Upper lobe of left lung (tissue), 6 donors: ENCODE measurements at regions not wholly inside any gene's neighbourhood (a gene's known extent, or its start where the extent isn't known, plus 50 kb on each side); places are given as distances from the start of the nearest gene placed in this dataset.

Source experiments
- ATAC-seq, 2 donors: fragments of 200-7000 bp; cut with Tn5 transposase; one replicate each; pipeline ENCODE4 v1.9.1; 2022; ENCODE audit warnings: mild to moderate bottlenecking in 2 of 2, moderate library complexity in 2 of 2; ENCODE audit not compliant: low FRiP score in 2 of 2
- DNase-seq, 2 donors: peaks; one replicate each; pipeline ENCODE4 v3.0.0-alpha.2; 2019 to 2020
- H3K27ac ChIP-seq, 4 donors: fragments of 200-600 bp; sonication (generic); one replicate each; pipeline ENCODE4 v1.5.1; 2016 to 2019
- H3K27me3 ChIP-seq, 4 donors: fragments of 200-600 bp; sonication (generic); one replicate each; pipeline ENCODE4 v1.5.1; 2017 to 2019
- H3K36me3 ChIP-seq, 4 donors: fragments of 200-600 bp; sonication (generic); one replicate each; pipeline ENCODE4 v1.5.1; 2016 to 2019
- H3K4me1 ChIP-seq, 4 donors: fragments of 200-600 bp; sonication (generic); one replicate each; pipeline ENCODE4 v1.5.1; 2018 to 2019
- H3K4me3 ChIP-seq, 4 donors: fragments of 200-600 bp; sonication (generic); one replicate each; pipeline ENCODE4 v1.5.1; 2017 to 2019; ENCODE audit warnings: mild to moderate bottlenecking in 2 of 4, moderate library complexity in 1 of 4
- H3K9me3 ChIP-seq, 4 donors: fragments of 200-600 bp; sonication (generic); one replicate each; pipeline ENCODE4 v1.5.1; 2018 to 2019
- CTCF ChIP-seq, 6 experiments: fragments of 450-650 bp in 4 of 6; fragments of 200-600 bp in 2 of 6; sonication (generic) in 2 of 6; IDR thresholded peaks; one replicate each; pipeline ENCODE4 v1.5.1; 2016 to 2019; ENCODE audit warnings: antibody characterized with exemption in 6 of 6
- EP300 ChIP-seq, 4 donors: sonication (generic); formaldehyde crosslinking; IDR thresholded peaks; one replicate each; pipeline ENCODE4 v1.5.1; 2017; ENCODE audit warnings: antibody characterized with exemption in 4 of 4, control low read depth in 2 of 4
- POLR2A ChIP-seq, 4 donors: fragments of 450-650 bp; IDR thresholded peaks; one replicate each; pipeline ENCODE4 v1.5.1; 2016 to 2017; ENCODE audit warnings: antibody characterized with exemption in 4 of 4, mild to moderate bottlenecking in 2 of 4
- POLR2AphosphoS5 ChIP-seq, 2 donors: sonication (generic); formaldehyde crosslinking; IDR thresholded peaks; one replicate each; pipeline ENCODE4 v1.5.1; 2017; ENCODE audit warnings: antibody characterized with exemption in 2 of 2
- WGBS, 2 donors: methylation state at CpG; one replicate each; pipeline ENCODE4 v1.1.5; 2017 to 2018; 5-methylcytosine and 5-hydroxymethylcytosine counted together
- donor health status: DM: no; HTN: no; CAD: no; lungs with moderate emphysema.
- donor health status: DM: no; HTN: yes; CAD: no; lungs with severe emphysema.

GRCh38 chr2:65626831-65627230 lies 194.4 kb upstream of the SPRED2 start:
- Histone ChIP-seq H3K36me3 (no peaks in the 10 kb centered on the region), H3K4me3 (no peak overlapping the region), H3K4me1 (no peaks in the 10 kb centered on the region), H3K9me3 (peaks cover 0 to 2% (median 0%) of the 10 kb centered on the region in 4 donors), H3K27me3 (no peaks in the 10 kb centered on the region), H3K27ac (no peak overlapping the region)
- TF ChIP-seq CTCF (IDR thresholded peaks at IDR 0.05) (no peak), POLR2AphosphoS5 (IDR thresholded peaks at IDR 0.05) (no peak), EP300 (IDR thresholded peaks at IDR 0.05) (no peak), POLR2A (IDR thresholded peaks at IDR 0.05) (no peak)
- ATAC-seq (no peak), DNase-seq (no peak)

DNA sequence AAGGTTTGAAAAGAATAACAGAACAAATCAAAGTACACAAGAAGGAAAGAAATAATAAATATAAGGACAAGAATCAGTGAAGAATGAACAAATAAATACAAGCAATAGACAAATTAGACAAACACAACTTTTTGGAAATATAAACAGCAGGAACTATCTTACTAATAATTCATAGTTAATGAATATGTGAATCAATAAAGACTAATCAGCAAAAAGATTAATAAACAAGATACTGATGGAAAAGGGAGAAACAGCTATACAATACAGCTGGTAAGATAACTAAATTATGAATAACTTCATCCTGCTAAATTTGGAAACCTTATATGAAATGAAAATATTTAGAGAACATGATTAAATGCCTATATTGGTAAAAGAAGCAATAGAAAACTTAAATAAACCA lies 193.6 kb upstream of the SPRED2 start:
- H3K4me1 ChIP-seq: no peaks in the 10 kb centered on the region
- ATAC-seq (no peak), DNase-seq (no peak)
- no peaks in the 10 kb centered on the region for H3K27me3 ChIP-seq
- no peak overlapping the region for H3K27ac ChIP-seq
- no peak for TF ChIP-seq POLR2A (IDR thresholded peaks at IDR 0.05)
- TF ChIP-seq EP300 (IDR thresholded peaks at IDR 0.05): no peak
- no peak for TF ChIP-seq POLR2AphosphoS5 (IDR thresholded peaks at IDR 0.05)
- TF ChIP-seq CTCF (IDR thresholded peaks at IDR 0.05): no peak
- peaks cover 0 to 2% (median 0%) of the 10 kb centered on the region in 4 donors for H3K9me3 ChIP-seq
- H3K36me3 ChIP-seq: no peaks in the 10 kb centered on the region
- no peak overlapping the region for H3K4me3 ChIP-seq

- 88 to 90% methylated on average over 4 of the region's 4 CpGs for WGBS, 2 donors
- H3K4me1 ChIP-seq: no peaks in the 10 kb centered on the region
- no peaks in the 10 kb centered on the region for H3K27me3 ChIP-seq
- TF ChIP-seq CTCF (IDR thresholded peaks at IDR 0.05) (no peak), EP300 (IDR thresholded peaks at IDR 0.05) (no peak), POLR2A (IDR thresholded peaks at IDR 0.05) (no peak), POLR2AphosphoS5 (IDR thresholded peaks at IDR 0.05) (no peak)
- DNase-seq: no peak
- no peak overlapping the region for H3K27ac ChIP-seq
- peaks cover 0 to under 1% (median 0%) of the 10 kb centered on the region in 4 donors for H3K9me3 ChIP-seq
- no peak for ATAC-seq
- H3K4me3 ChIP-seq: no peak overlapping the region
- no peaks in the 10 kb centered on the region for H3K36me3 ChIP-seq
Measured at GRCh38 chr2:65622951-65623535, 190.6 kb upstream of the SPRED2 start.

GRCh38 chr2:65622499-65622898 lies 190.1 kb upstream of the SPRED2 start:
- WGBS, 2 donors: 47 to 56% methylated on average over 1 of the region's 1 CpG
- H3K27ac ChIP-seq: no peak overlapping the region
- H3K9me3 ChIP-seq: no peaks in the 10 kb centered on the region
- ATAC-seq (no peak), DNase-seq (no peak)
- H3K36me3 ChIP-seq: no peaks in the 10 kb centered on the region
- no peak for TF ChIP-seq CTCF (IDR thresholded peaks at IDR 0.05)
- TF ChIP-seq POLR2A (IDR thresholded peaks at IDR 0.05): no peak
- TF ChIP-seq POLR2AphosphoS5 (IDR thresholded peaks at IDR 0.05): no peak
- TF ChIP-seq EP300 (IDR thresholded peaks at IDR 0.05): no peak
- no peaks in the 10 kb centered on the region for H3K4me1 ChIP-seq
- H3K4me3 ChIP-seq: no peak overlapping the region
- H3K27me3 ChIP-seq: no peaks in the 10 kb centered on the region

DNA sequence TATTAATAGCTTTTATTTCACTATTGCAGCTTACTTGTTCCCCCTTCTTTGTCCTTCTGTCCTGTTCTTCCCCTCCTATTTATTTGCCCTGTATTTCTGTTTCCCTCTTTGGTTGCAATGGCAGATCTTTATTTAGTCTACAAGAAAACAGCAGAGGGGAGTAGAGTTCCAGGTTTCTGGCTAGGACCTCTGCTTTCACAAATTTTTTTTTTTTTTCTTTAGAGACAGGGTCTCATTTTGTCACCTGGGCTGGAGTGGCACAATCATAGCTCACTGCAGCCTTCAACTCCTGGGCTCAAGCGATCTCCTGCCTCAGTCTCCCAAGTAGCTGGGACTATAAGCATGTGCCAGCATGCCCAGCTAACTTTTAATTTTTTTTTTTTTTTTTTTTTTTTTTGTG lies 188.1 kb upstream of the SPRED2 start:
- Histone ChIP-seq H3K27me3 (no peaks in the 10 kb centered on the region), H3K9me3 (no peaks in the 10 kb centered on the region), H3K36me3 (no peaks in the 10 kb centered on the region), H3K27ac (no peak overlapping the region), H3K4me1 (no peaks in the 10 kb centered on the region), H3K4me3 (no peak overlapping the region)
- no peak for TF ChIP-seq POLR2A (IDR thresholded peaks at IDR 0.05)
- no peak for TF ChIP-seq POLR2AphosphoS5 (IDR thresholded peaks at IDR 0.05)
- TF ChIP-seq EP300 (IDR thresholded peaks at IDR 0.05): no peak
- TF ChIP-seq CTCF (IDR thresholded peaks at IDR 0.05): no peak
- DNase-seq: no peak
- 88 to 100% methylated on average over 1 of the region's 1 CpG for WGBS, 2 donors
- no peak for ATAC-seq
